Endothelial cell of umbilical vein (primary cell): ENCODE measurements at regions not wholly inside any gene's neighbourhood (a gene's known extent, or its start where the extent isn't known, plus 50 kb on each side); places are given as distances from the start of the nearest gene placed in this dataset.

Experiments used
- BruUV-seq: library from RNA; stranded (reverse); fragments of 400-500 nt; replicated peaks from 2 replicates; lab custom pipeline; 2021; lab: Mats Ljungman, UMichigan
- CTCF ChIA-PET: fragments of 300-600, 350-600 bp; sonication (Branson Sonifier 250); formaldehyde crosslinking; loops from one replicate; lab custom pipeline; 2021; ENCODE audit warnings: antibody characterized with exemption, inconsistent platforms; lab: Charles Lee
- POLR2A ChIA-PET: fragments of 300-600, 350-600 bp; sonication (Branson Sonifier 250); formaldehyde crosslinking; loops from one replicate; lab custom pipeline; 2021; ENCODE audit warnings: antibody characterized with exemption, inconsistent platforms; lab: Charles Lee
- DNase-seq: peaks from one replicate; pipeline ENCODE4 v3.0.0-alpha.2; 2011; ENCODE audit warnings: low read depth, low spot score
- FAIRE-seq: peaks from 2 replicates; lab custom pipeline; 2011; peaks lifted over from hg19 to GRCh38; lab: Jason Lieb, UNC
- H2AFZ ChIP-seq: 2 replicates; pipeline ENCODE4 v1.6.0; 2012; ENCODE audit warnings: low read depth, low read length, control low read depth, inconsistent platforms
- H3K27ac ChIP-seq: 2 replicates; pipeline ENCODE4 v1.5.1; 2011; ENCODE audit warnings: low read depth, mild to moderate bottlenecking, control low read depth, low read length, moderate library complexity; ENCODE audit not compliant: insufficient read depth
- H3K27me3 ChIP-seq, 2 experiments: 2 replicates each; pipeline versions ENCODE4 v1.6.0 to v1.6.1; 2011; ENCODE audit warnings: low read length in 2 of 2, mixed read lengths in 1 of 2; ENCODE audit not compliant: control insufficient read depth in 2 of 2, insufficient read depth in 2 of 2
- H3K36me3 ChIP-seq, 2 experiments: 2 replicates in 1 of 2; 3 replicates in 1 of 2; pipeline ENCODE4 v1.5.1; 2011; ENCODE audit warnings: low read length in 2 of 2, mild to moderate bottlenecking in 1 of 2, moderate library complexity in 1 of 2; ENCODE audit not compliant: control insufficient read depth in 2 of 2, insufficient read depth in 2 of 2; ENCODE audit errors: extremely low read depth in 1 of 2
- H3K4me1 ChIP-seq: 3 replicates; pipeline ENCODE4 v1.5.1; 2011; ENCODE audit warnings: mild to moderate bottlenecking, low read length; ENCODE audit not compliant: control insufficient read depth, insufficient read depth; ENCODE audit errors: extremely low read depth
- H3K4me2 ChIP-seq: 2 replicates; pipeline ENCODE4 v1.6.1; 2011; ENCODE audit warnings: low read length, control low read depth, mixed read lengths; ENCODE audit not compliant: insufficient read depth
- H3K4me3 ChIP-seq, 3 experiments: fragments of 200-600 bp in 1 of 3; sonication (generic), shearing (Covaris generic) in 1 of 3; replicated peaks in 1 of 3; 2 replicates each; pipeline ENCODE4 v1.5.1; 2011 to 2016; ENCODE audit warnings: control low read depth in 3 of 3, low read length in 3 of 3, mild to moderate bottlenecking in 2 of 3, inconsistent platforms in 1 of 3, low read depth in 1 of 3, moderate library complexity in 1 of 3; ENCODE audit not compliant: insufficient read depth in 1 of 3
- H3K79me2 ChIP-seq: 2 replicates; pipeline ENCODE4 v1.6.0; 2012; ENCODE audit warnings: low read length, inconsistent platforms; ENCODE audit not compliant: control insufficient read depth, insufficient read depth
- H3K9ac ChIP-seq: replicated peaks from 2 replicates; pipeline ENCODE3; 2011; ENCODE audit warnings: low read length, control low read depth; ENCODE audit not compliant: insufficient read depth; ENCODE audit errors: extremely low read depth
- H3K9me1 ChIP-seq: replicated peaks from 3 replicates; pipeline ENCODE4 v1.6.0; 2011; ENCODE audit warnings: mild to moderate bottlenecking, low read length; ENCODE audit not compliant: control insufficient read depth, insufficient read depth; ENCODE audit errors: extremely low read depth
- H3K9me3 ChIP-seq: replicated peaks from 2 replicates; pipeline ENCODE4 v1.5.1; 2012; ENCODE audit warnings: low read length, inconsistent platforms; ENCODE audit not compliant: control insufficient read depth, insufficient read depth
- H4K20me1 ChIP-seq: replicated peaks from 2 replicates; pipeline ENCODE3; 2011; ENCODE audit warnings: mild to moderate bottlenecking, low read length; ENCODE audit not compliant: control insufficient read depth, insufficient read depth; ENCODE audit errors: extremely low read depth
- CTCF ChIP-seq, 2 donors: IDR thresholded peaks; 1 replicate in 1 of 2; 2 replicates in 1 of 2; pipeline ENCODE4 v1.5.1; 2011; ENCODE audit warnings: low read length in 2 of 2, mild to moderate bottlenecking in 2 of 2, moderate library complexity in 2 of 2, control low read depth in 1 of 2, inconsistent platforms in 1 of 2, low read depth in 1 of 2; ENCODE audit not compliant: insufficient read depth in 1 of 2; ENCODE audit errors: extremely low read depth in 1 of 2
- EZH2 ChIP-seq: IDR thresholded peaks from 2 replicates; pipeline ENCODE4 v1.6.1; 2012; ENCODE audit warnings: borderline replicate concordance, low read depth, mild to moderate bottlenecking, moderate library complexity, low read length, inconsistent platforms; ENCODE audit not compliant: severe bottlenecking
- FOS ChIP-seq: IDR thresholded peaks from 2 replicates; pipeline ENCODE4 v1.6.1; 2011; ENCODE audit warnings: mild to moderate bottlenecking, low read length, moderate library complexity, borderline replicate concordance; ENCODE audit not compliant: insufficient read depth
- GATA2 ChIP-seq: IDR thresholded peaks from 2 replicates; pipeline ENCODE4 v1.7.0; 2011; ENCODE audit warnings: low read depth, mild to moderate bottlenecking, moderate library complexity, mixed read lengths, low read length; ENCODE audit not compliant: insufficient read length, insufficient read depth
- JUN ChIP-seq: IDR thresholded peaks from 2 replicates; pipeline ENCODE4 v1.6.1; 2011; ENCODE audit warnings: borderline replicate concordance, low read depth; ENCODE audit not compliant: insufficient read length, insufficient read depth
- MAX ChIP-seq: IDR thresholded peaks from 2 replicates; pipeline ENCODE4 v1.6.1; 2011; ENCODE audit not compliant: insufficient read depth, insufficient read length
- MYC ChIP-seq: IDR thresholded peaks from one replicate; pipeline ENCODE4 v1.6.1; 2011; ENCODE audit warnings: mild to moderate bottlenecking, low read depth, low read length
- POLR2A ChIP-seq: IDR thresholded peaks from 2 replicates; pipeline ENCODE4 v1.6.1; 2012; ENCODE audit warnings: low read depth, mild to moderate bottlenecking, control low read depth, low read length
- POLR2AphosphoS5 ChIP-seq: IDR thresholded peaks from 2 replicates; pipeline ENCODE4 v1.6.1; 2012; ENCODE audit warnings: low read depth, mild to moderate bottlenecking, control low read depth, low read length, moderate library complexity; ENCODE audit not compliant: insufficient read depth
- dilution Hi-C: fragments of 300-500 bp; cut with MboI; formaldehyde crosslinking; loops from one replicate; pipeline ENCODE4 v1.15.0; 2019; ENCODE audit warnings: low sequenced_read_pairs; ENCODE audit not compliant: extremely low pct_ligation_motif_present
- intact Hi-C: fragments of 100-400 bp; cut with micrococcal nuclease; formaldehyde crosslinking; loops from one replicate; pipeline ENCODE4 v1.10.0; 2022

DNA sequence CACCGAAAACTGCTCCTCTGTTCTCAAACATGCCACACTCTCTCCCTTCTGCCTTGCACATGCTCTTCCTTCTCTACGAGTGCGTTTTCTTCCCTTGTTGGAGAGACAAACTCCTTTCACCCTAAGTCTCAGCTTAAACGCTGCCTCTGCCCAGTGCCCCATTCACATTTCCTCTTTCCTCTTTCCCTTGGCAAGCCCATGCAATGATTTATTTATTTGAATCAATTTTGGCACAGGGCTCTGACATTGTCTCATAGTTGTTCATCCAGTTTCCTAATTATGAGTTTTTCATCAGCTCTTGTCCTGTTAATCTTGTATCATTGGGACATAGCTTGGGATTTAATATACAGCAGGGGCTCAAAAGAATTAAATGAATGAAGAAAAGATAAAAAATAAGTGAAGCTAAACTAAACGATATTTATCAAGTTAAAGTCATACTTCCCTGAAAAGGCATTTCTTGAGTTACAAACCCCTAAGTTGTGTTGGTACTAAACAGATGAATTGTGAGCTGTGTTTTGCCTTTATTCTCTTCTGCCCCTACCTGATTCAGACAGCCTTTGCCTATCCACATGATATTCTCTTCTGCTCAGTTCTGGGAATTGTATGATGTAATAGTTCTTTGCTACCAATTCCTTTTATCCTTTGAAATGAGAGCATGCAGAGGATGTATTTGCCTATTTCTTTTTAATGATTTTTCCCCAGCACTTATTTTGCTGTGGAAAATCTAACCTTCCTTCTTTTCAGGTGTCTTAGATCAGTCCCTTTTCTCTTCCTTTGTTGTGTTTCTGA is 704.4 kb downstream of the UTRN start:
- ChIA-PET POLR2A (no interaction called here), CTCF (interaction anchor here (0.9 to 1.6 kb wide), 4 partner anchors 11 to 55 kb away, joined by 3 to 4 read pairs (median 3); no protein-coding TSS in a partner anchor)
- peak overlapping the region; percentile 46 for H2AFZ ChIP-seq
- H3K79me2 ChIP-seq: no peaks in the 10 kb centered on the region
- no peaks in the 10 kb centered on the region for H3K9me3 ChIP-seq
- H3K4me3 ChIP-seq: no peak overlapping the region
- H3K36me3 ChIP-seq: no peaks in the 10 kb centered on the region
- BruUV-seq: no TSS peak
- dilution Hi-C loops (no loop called here), intact Hi-C loops (no loop called here)
- no peak overlapping the region for H3K27ac ChIP-seq
- no peaks in the 10 kb centered on the region for H3K27me3 ChIP-seq
- FAIRE-seq (no peak), DNase-seq (peak; percentile 63)
- H3K4me1 ChIP-seq: peaks cover 9% of the 10 kb centered on the region
- H3K9ac ChIP-seq: no peak overlapping the region
- no peaks in the 10 kb centered on the region for H3K9me1 ChIP-seq
- no peaks in the 10 kb centered on the region for H4K20me1 ChIP-seq
- no peak overlapping the region for H3K4me2 ChIP-seq
- TF ChIP-seq POLR2A (no peak), POLR2AphosphoS5 (no peak), MYC (no peak), JUN (no peak), GATA2 (no peak), MAX (no peak), EZH2 (no peak), FOS (no peak), CTCF (IDR thresholded peaks at IDR 0.05; ENCODE audit: extremely low read depth in 1 of 2, insufficient read depth in 1 of 2, low read depth in 1 of 2, low read length in 2 of 2) (no peak)
